H1 (cell line): ENCODE measurements at regions not wholly inside any gene's neighbourhood (a gene's known extent, or its start where the extent isn't known, plus 50 kb on each side); places are given as distances from the start of the nearest gene placed in this dataset.

Experiments used
- CTCF ChIA-PET: fragments of 300-600 bp; sonication (Branson Sonifier 250); formaldehyde crosslinking; loops from one replicate; lab custom pipeline; 2021; ENCODE audit not compliant: partially characterized antibody; lab: Charles Lee
- POLR2A ChIA-PET: fragments of 300-600 bp; sonication (Branson Sonifier 250); formaldehyde crosslinking; loops from one replicate; lab custom pipeline; 2021; ENCODE audit warnings: inconsistent platforms; ENCODE audit not compliant: partially characterized antibody; lab: Charles Lee
- DNase-seq, 2 experiments: peaks; one replicate each; pipeline versions ENCODE4 v3.0.0 to v3.0.0-alpha.2; 2010 to 2022; ENCODE audit warnings: low spot score in 2 of 2, low read depth in 1 of 2, mixed read lengths in 1 of 2
- FAIRE-seq: peaks from 2 replicates; lab custom pipeline; 2011; peaks lifted over from hg19 to GRCh38; lab: Jason Lieb, UNC
- H2AFZ ChIP-seq: 2 replicates; pipeline ENCODE4 v1.8.1; 2012; ENCODE audit warnings: low read length, inconsistent platforms
- H2AK5ac ChIP-seq: 2 replicates; pipeline ENCODE4 v1.6.1; 2013; ENCODE audit warnings: low read depth, low read length
- H2BK120ac ChIP-seq: replicated peaks from 2 replicates; pipeline ENCODE3; 2013; ENCODE audit warnings: low read depth, low read length, inconsistent platforms
- H2BK12ac ChIP-seq: 2 replicates; pipeline ENCODE4 v1.6.1; 2013; ENCODE audit warnings: low read depth, low read length
- H2BK15ac ChIP-seq: 2 replicates; pipeline ENCODE4 v1.6.1; 2013; ENCODE audit warnings: low read length
- H2BK20ac ChIP-seq: 2 replicates; pipeline ENCODE4 v1.6.1; 2013; ENCODE audit warnings: low read length
- H2BK5ac ChIP-seq: 2 replicates; pipeline ENCODE4 v1.6.1; 2013; ENCODE audit warnings: low read depth, low read length
- H3K14ac ChIP-seq: 2 replicates; pipeline ENCODE4 v1.6.1; 2013; ENCODE audit warnings: inconsistent platforms; ENCODE audit not compliant: insufficient read length
- H3K18ac ChIP-seq: 2 replicates; pipeline ENCODE4 v1.6.1; 2013; ENCODE audit warnings: low read length; ENCODE audit errors: extremely low read depth
- H3K23ac ChIP-seq: 2 replicates; pipeline ENCODE4 v1.6.1; 2013; ENCODE audit warnings: inconsistent platforms; ENCODE audit not compliant: insufficient read length
- H3K23me2 ChIP-seq: 2 replicates; pipeline ENCODE4 v1.6.1; 2013; ENCODE audit warnings: low read depth, low read length
- H3K27ac ChIP-seq: 2 replicates; pipeline ENCODE4 v1.6.1; 2011; ENCODE audit warnings: low read depth, low read length, inconsistent platforms
- H3K27me3 ChIP-seq, 4 experiments: replicated peaks in 1 of 4; 1 replicate in 1 of 4; 2 replicates in 3 of 4; pipeline versions ENCODE4 v1.6.1 to v1.8.1; 2011 to 2013; ENCODE audit warnings: low read length in 3 of 4, mild to moderate bottlenecking in 3 of 4, inconsistent platforms in 2 of 4, mixed read lengths in 2 of 4, moderate library complexity in 1 of 4; ENCODE audit not compliant: control insufficient read depth in 3 of 4, insufficient read depth in 3 of 4; ENCODE audit errors: extremely low read depth in 1 of 4
- H3K36me3 ChIP-seq, 4 experiments: 2 replicates each; pipeline versions ENCODE4 v1.6.1 to v1.8.1; 2011 to 2013; ENCODE audit warnings: mild to moderate bottlenecking in 4 of 4, low read length in 3 of 4, moderate library complexity in 2 of 4, control low read depth in 1 of 4, inconsistent platforms in 1 of 4; ENCODE audit not compliant: insufficient read depth in 4 of 4, control insufficient read depth in 2 of 4
- H3K4ac ChIP-seq: replicated peaks from 2 replicates; pipeline ENCODE3; 2013; ENCODE audit warnings: low read length, low read depth, mixed read lengths, inconsistent platforms; ENCODE audit not compliant: insufficient read length
- H3K4me1 ChIP-seq, 4 experiments: replicated peaks in 1 of 4; 1 replicate in 1 of 4; 2 replicates in 3 of 4; pipeline versions ENCODE4 v1.6.1 to v1.8.1; 2011 to 2013; ENCODE audit warnings: low read length in 3 of 4, inconsistent platforms in 2 of 4, mixed read lengths in 1 of 4; ENCODE audit not compliant: insufficient read depth in 4 of 4, control insufficient read depth in 3 of 4
- H3K4me2 ChIP-seq, 2 experiments: 2 replicates each; pipeline versions ENCODE4 v1.6.1 to v1.8.1; 2011 to 2013; ENCODE audit warnings: low read depth in 2 of 2, low read length in 2 of 2, control low read depth in 1 of 2, inconsistent platforms in 1 of 2, mild to moderate bottlenecking in 1 of 2; ENCODE audit not compliant: insufficient read depth in 1 of 2
- H3K4me3 ChIP-seq, 4 experiments: fragments of 200-600, 300-600 bp in 1 of 4; sonication (generic), shearing (Covaris generic), sonication (Bioruptor Twin) in 1 of 4; 2 replicates each; pipeline versions ENCODE4 v1.5.1 to v1.8.1; 2011 to 2016; ENCODE audit warnings: low read length in 4 of 4, low read depth in 3 of 4, control low read depth in 2 of 4, inconsistent platforms in 2 of 4, mild to moderate bottlenecking in 2 of 4, mixed read lengths in 1 of 4, moderate library complexity in 1 of 4; ENCODE audit not compliant: insufficient read depth in 2 of 4; ENCODE audit errors: extremely low read depth in 1 of 4
- H3K56ac ChIP-seq: replicated peaks from 2 replicates; pipeline ENCODE3; 2013; ENCODE audit warnings: low read depth, mild to moderate bottlenecking, mixed read lengths, low read length, inconsistent platforms; ENCODE audit not compliant: insufficient read length
- H3K79me1 ChIP-seq: 2 replicates; pipeline ENCODE4 v1.6.1; 2013; ENCODE audit warnings: low read depth, low read length, control low read depth
- H3K79me2 ChIP-seq, 2 experiments: 2 replicates each; pipeline versions ENCODE4 v1.6.1 to v1.8.1; 2012 to 2013; ENCODE audit warnings: low read length in 2 of 2, mild to moderate bottlenecking in 2 of 2, inconsistent platforms in 1 of 2; ENCODE audit not compliant: insufficient read depth in 2 of 2, control insufficient read depth in 1 of 2
- H3K9ac ChIP-seq, 4 experiments: replicated peaks in 1 of 4; 1 replicate in 1 of 4; 2 replicates in 3 of 4; pipeline versions ENCODE4 v1.6.1 to v1.8.1; 2011 to 2013; ENCODE audit warnings: low read depth in 3 of 4, low read length in 3 of 4, control low read depth in 2 of 4, mild to moderate bottlenecking in 2 of 4, moderate library complexity in 2 of 4, inconsistent platforms in 1 of 4; ENCODE audit errors: extremely low read depth in 1 of 4
- H3K9me3 ChIP-seq, 2 experiments: 2 replicates each; pipeline versions ENCODE4 v1.6.1 to v1.8.1; 2012 to 2013; ENCODE audit warnings: mild to moderate bottlenecking in 2 of 2, moderate library complexity in 2 of 2, control low read depth in 1 of 2, inconsistent platforms in 1 of 2, low read depth in 1 of 2, low read length in 1 of 2, mixed read lengths in 1 of 2; ENCODE audit not compliant: insufficient read depth in 2 of 2
- H4K20me1 ChIP-seq, 2 experiments: replicated peaks in 1 of 2; 2 replicates each; pipeline versions ENCODE3 to v1.8.1; 2011 to 2013; ENCODE audit warnings: inconsistent platforms in 2 of 2, low read length in 2 of 2, mild to moderate bottlenecking in 1 of 2; ENCODE audit not compliant: insufficient read depth in 2 of 2, control insufficient read depth in 1 of 2
- H4K5ac ChIP-seq: 2 replicates; pipeline ENCODE4 v1.6.1; 2013; ENCODE audit warnings: low read length, low read depth, mixed read lengths, inconsistent platforms; ENCODE audit not compliant: insufficient read length
- H4K8ac ChIP-seq: 2 replicates; pipeline ENCODE4 v1.8.0; 2013; ENCODE audit warnings: mild to moderate bottlenecking, moderate library complexity, low read length, inconsistent platforms; ENCODE audit not compliant: insufficient read depth; ENCODE audit errors: extremely low read depth
- H4K91ac ChIP-seq: replicated peaks from 2 replicates; pipeline ENCODE3; 2013; ENCODE audit warnings: low read length, mixed read lengths, inconsistent platforms; ENCODE audit not compliant: insufficient read length
- CBX5 ChIP-seq: fragments of 300-800, 300-1000 bp; sonication (generic); IDR thresholded peaks from 2 replicates; pipeline ENCODE4 v1.7.1; 2016; ENCODE audit warnings: antibody characterized with exemption, low read length, low read depth
- KDM4A ChIP-seq: IDR thresholded peaks from one replicate; pipeline ENCODE4 v1.7.1; 2012; ENCODE audit warnings: low read depth, mild to moderate bottlenecking, moderate library complexity, low read length, inconsistent platforms; ENCODE audit not compliant: severe bottlenecking
- NANOG ChIP-seq: IDR thresholded peaks from 2 replicates; pipeline ENCODE4 v1.6.1; 2011; ENCODE audit warnings: low read length, low read depth, mild to moderate bottlenecking, inconsistent platforms; ENCODE audit not compliant: insufficient read depth, poor library complexity, severe bottlenecking
- PHF8 ChIP-seq: fragments of 200-600 bp; sonication (generic); conservative IDR thresholded peaks from 2 replicates; pipeline ENCODE4 v1.7.1; 2012; ENCODE audit warnings: low read depth, mild to moderate bottlenecking, inconsistent platforms, low read length, moderate library complexity
- SIX5 ChIP-seq: IDR thresholded peaks from 2 replicates; pipeline ENCODE4 v1.6.1; 2011; ENCODE audit warnings: mild to moderate bottlenecking, low read depth, low read length
- TAF1 ChIP-seq: IDR thresholded peaks from 2 replicates; pipeline ENCODE4 v1.6.1; 2011; ENCODE audit warnings: mild to moderate bottlenecking, low read depth, low read length
- TCF12 ChIP-seq: IDR thresholded peaks from 2 replicates; pipeline ENCODE4 v1.6.1; 2011; ENCODE audit warnings: low read depth, mild to moderate bottlenecking, low read length
- ZNF274 ChIP-seq: IDR thresholded peaks from 2 replicates; pipeline ENCODE4 v1.7.0; 2012; ENCODE audit warnings: low read length, borderline replicate concordance; ENCODE audit errors: extremely low read depth
- WGBS, 2 experiments: shearing (Covaris generic) in 1 of 2; methylation state at CpG; one replicate each; pipeline versions ENCODE4 v1.1.6 to v1.1.7; 2013 to 2015; ENCODE audit warnings: low lambda C conversion rate in 2 of 2, mixed read lengths in 2 of 2, inconsistent platforms in 1 of 2, low coverage in 1 of 2, missing lambda C conversion rate in 1 of 2; ENCODE audit not compliant: insufficient replicate concordance in 2 of 2, insufficient coverage in 1 of 2, insufficient read length in 1 of 2; ENCODE audit errors: extremely low coverage in 1 of 2, missing lambda C conversion rate in 1 of 2; 5-methylcytosine and 5-hydroxymethylcytosine counted together

- Histone ChIP-seq H3K4ac (no peak overlapping the region), H3K4me3 (no peak overlapping the region), H2AFZ (peak overlapping the region; percentile 75; the same call in 1 of the 2 replicates), H3K56ac (no peak overlapping the region), H3K4me1 (no peaks in the 10 kb centered on the region), H3K79me1 (no peaks in the 10 kb centered on the region), H3K27ac (no peak overlapping the region), H3K9ac (no peak overlapping the region), H2BK15ac (no peak overlapping the region), H2AK5ac (no peak overlapping the region), H2BK5ac (no peak overlapping the region), H3K18ac (no peak overlapping the region), H4K5ac (no peak overlapping the region), H4K8ac (no peak overlapping the region), H3K23me2 (no peaks in the 10 kb centered on the region), H2BK120ac (no peak overlapping the region), H3K14ac (no peak overlapping the region), H3K27me3 (no peaks in the 10 kb centered on the region), H2BK12ac (no peak overlapping the region), H3K9me3 (peaks cover 0 to 4% of the 10 kb centered on the region in 2 experiments; a peak in 1 of 4 replicates), H4K91ac (no peak overlapping the region), H3K79me2 (no peaks in the 10 kb centered on the region), H3K4me2 (no peak overlapping the region), H4K20me1 (no peaks in the 10 kb centered on the region), H3K36me3 (no peaks in the 10 kb centered on the region), H3K23ac (no peak overlapping the region), H2BK20ac (no peak overlapping the region)
- no peak for TF ChIP-seq CBX5
- TF ChIP-seq KDM4A = no peak
- no peak for TF ChIP-seq TAF1
- no peak for TF ChIP-seq TCF12
- TF ChIP-seq PHF8 = no peak
- no peak for TF ChIP-seq ZNF274
- TF ChIP-seq NANOG = no peak
- TF ChIP-seq SIX5 = no peak
- whole genome bisulfite sequencing, 2 experiments = 83% methylated on average over 7 of the region's 7 CpGs; no CpG with 5 or more reads in 1 of the 2 experiments
- ChIA-PET CTCF (no interaction called here), POLR2A (interaction anchor here (0.6 kb wide), 1 partner anchor 26 kb away, joined by 3 read pairs; no protein-coding TSS in a partner anchor)
- FAIRE-seq (no peak), DNase-seq (no peak)
Measured at GRCh38 chr5:3844266-3844665, 248.6 kb downstream of the IRX1 start.
